NCI-H524 (cell line): ENCODE measurements at regions not wholly inside any gene's neighbourhood (a gene's known extent, or its start where the extent isn't known, plus 50 kb on each side); places are given as distances from the start of the nearest gene placed in this dataset.

Experiments used
- DNase-seq, 2 experiments: peaks; one replicate each; lab custom pipeline; 2025; lab: John Stamatoyannopoulos, UW

DNA sequence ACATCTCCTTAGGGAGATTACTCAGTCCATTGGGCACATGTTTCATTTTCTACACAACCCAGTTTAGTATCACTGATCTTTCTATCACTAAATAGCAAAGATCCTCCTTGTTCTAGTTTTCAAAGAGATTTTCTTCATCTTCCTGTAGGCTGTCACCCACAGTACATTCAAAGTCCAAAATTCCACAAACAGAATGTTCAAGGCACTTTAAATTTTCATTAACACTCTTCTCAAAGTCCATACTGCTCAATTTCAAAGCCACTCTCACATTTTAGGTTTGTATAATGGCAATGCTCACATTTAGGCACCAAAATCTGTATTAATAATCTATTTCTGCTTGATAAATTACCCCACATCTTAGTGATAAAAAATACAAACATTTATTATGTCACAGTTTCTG, 152.8 kb downstream of the FSIP2 start:
- no peak for DNase-seq

GRCh38 chr2:185891804-185892411, 153.3 kb downstream of the FSIP2 start:
- DNase-seq: no peak

DNA sequence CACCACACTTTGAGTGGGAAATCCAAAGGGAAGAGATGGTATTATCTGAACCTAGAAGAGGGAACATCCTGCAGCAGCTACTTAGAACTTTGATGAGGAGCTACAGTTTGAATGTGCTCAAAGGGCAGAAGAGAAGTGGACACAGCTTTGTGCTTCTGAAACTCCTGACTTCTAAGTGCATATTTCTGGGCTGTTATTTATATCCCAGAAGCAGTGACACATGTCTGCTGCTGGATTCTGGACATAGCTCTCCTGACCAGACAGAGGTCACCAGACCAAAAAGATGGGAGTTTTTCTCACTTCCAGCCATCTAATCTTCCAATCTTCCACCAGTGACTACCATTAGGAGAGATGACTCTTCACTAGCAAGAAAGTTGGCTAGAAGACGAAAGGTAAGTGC, 153.9 kb downstream of the FSIP2 start:
- DNase-seq: no peak

DNA sequence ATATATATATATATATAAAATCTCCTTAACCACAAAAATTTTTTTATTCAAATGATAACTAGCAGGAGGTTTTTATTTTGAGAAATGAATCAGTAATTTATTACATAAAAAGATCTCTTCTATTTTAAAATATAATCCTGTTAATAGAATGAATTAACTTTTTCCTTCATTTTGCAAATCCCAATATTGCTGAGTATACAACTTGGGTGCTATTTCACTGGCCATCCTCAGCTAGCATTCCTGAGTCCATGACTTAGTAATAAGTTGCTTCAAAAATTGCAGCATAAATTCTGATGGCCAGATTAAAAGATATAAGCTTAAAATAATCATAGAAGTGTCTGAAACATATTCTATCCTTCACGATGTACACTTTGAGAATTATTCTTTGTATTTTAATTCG, 155.6 kb downstream of the FSIP2 start:
- no peak for DNase-seq

GRCh38 chr2:185895828-185896693, 157.5 kb downstream of the FSIP2 start:
- no peak for DNase-seq

- no peak for DNase-seq
Observed at GRCh38 chr2:185899366-185899765, 160.8 kb downstream of the FSIP2 start.

DNA sequence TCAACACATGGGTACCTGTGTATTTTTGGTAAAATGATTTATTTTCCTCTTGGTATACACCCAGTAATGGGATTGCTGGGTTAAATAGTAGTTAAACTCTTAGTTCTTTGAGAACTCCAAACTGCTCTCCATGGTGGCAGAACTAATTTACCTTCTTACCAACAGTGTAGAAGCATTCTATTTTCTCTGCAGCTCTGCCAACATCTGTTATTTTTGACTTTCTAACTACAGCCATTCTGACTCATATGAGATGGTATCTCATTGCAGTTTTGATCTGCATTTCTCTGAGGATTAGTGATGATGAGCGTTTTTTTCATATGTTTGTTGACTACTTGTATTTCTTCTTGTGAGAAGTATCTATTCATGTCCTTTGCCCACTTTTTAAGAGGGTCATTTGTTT, 180.6 kb downstream of the FSIP2 start:
- no peak for DNase-seq

- no peak for DNase-seq
Observed at GRCh38 chr2:185921048-185921756, 182.6 kb downstream of the FSIP2 start.

- DNase-seq: no peak
Observed at GRCh38 chr2:185934232-185934631, 195.6 kb downstream of the FSIP2 start.

GRCh38 chr2:185939858-185940257, 201.3 kb downstream of the FSIP2 start:
- DNase-seq: no peak

DNA sequence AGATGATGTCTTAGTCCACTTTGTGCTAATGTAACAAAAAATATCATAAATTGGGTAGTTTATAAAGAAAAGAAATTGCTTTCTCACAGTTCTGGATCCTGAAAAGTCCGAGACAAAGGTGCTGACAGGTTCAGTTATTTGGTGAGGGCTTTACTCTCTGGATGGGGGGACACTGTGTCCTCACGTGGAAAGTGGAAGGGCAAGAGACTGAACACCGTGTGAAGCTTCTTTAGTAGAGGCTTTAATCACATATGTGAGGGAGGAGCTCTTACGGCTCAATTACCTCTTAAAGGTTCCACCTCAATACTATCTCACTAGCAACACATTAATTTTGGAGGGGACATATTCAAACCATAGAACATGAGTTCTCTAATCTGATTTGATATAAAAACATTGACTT, 204.3 kb downstream of the FSIP2 start:
- no peak for DNase-seq

- DNase-seq: no peak
Observed at GRCh38 chr2:185947722-185948121, 209.1 kb downstream of the FSIP2 start.

- DNase-seq: no peak
Observed at GRCh38 chr2:185952100-185952499, 213.5 kb downstream of the FSIP2 start.

DNA sequence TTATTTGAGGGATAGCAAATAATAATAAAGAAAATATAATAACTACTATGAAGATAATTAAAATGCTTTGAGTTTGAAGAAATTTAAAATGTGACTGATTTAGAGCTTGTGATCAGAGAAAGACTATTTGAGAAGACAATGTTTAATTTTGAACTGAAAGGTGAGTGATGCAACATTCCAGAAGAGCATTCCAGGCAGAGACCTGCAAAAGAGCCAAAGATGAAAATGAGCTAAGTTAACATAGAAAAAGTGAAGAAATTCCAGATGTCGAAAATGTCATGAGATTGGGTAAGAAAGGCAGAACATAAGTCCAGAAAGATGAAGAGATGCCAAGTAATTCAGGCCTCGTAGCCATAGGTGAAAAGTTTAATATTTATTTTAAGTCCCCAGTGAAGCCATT, 215.8 kb downstream of the FSIP2 start:
- no peak for DNase-seq

- no peak for DNase-seq
Observed at GRCh38 chr2:185955050-185955449, 216.4 kb downstream of the FSIP2 start.

GRCh38 chr2:185967335-185967734, 228.7 kb downstream of the FSIP2 start:
- DNase-seq: no peak

GRCh38 chr2:185970148-185970852, 231.7 kb downstream of the FSIP2 start:
- DNase-seq: no peak

DNA sequence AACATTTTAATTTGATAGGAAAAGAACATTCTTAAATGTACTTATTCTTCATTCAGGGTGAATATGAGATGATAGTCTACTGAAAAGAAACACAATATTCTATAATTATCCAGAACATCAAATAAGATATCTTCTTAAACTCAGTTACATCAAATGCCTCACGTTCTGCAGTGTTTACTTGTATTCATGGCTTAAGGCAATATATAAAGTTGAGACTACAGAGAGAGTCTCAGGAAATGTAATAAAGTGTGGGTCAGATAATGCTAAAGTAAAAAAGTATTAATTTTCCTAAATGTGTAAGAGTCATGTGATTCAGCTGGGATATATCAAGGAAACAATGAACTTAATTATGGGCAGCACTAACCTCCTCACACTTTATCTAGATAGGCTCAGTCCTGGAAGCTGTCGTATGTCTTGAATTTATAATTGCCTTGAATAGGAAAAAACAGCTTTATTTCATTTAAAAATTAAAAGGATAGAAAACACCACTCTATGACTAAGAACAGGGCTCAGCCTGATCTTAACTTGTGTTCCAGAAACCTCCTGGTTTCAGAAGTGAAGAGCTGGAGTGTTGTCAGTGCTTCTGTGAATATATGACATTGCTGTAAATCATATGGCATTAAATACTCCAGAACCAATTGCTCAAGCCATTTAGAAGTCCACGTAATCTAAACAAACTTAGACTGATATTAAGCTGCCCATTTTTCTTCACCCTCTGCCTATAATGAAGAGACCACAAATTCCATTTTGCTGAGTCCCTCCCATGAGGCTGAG, 240.2 kb downstream of the FSIP2 start:
- DNase-seq: no peak

DNA sequence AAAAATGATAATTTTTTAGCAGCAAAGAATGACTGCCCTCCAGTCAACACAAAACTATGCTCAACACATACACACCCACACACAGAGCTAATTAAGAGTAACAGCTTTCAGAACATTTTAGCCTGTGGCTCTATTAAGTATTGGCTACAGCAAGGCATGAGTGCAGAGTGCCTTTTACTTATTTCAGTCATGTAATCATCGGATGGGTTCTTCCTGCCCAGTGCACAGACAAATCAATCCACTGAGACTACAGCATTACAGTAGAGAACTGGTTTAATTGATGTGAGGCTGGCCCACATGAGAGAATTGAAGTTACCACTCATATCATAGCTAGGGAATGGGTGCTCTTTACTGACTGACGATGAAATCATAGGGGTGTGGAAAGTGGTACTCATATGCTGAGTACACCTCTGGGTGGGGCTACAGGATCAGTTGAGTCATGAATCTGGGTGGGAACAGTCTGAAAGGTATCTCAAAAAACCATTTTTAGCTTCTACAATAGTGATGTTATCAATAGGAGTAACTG, 241.0 kb downstream of the FSIP2 start:
- DNase-seq: no peak

- DNase-seq: no peak
Observed at GRCh38 chr2:185980944-185981343, 242.3 kb downstream of the FSIP2 start.

- DNase-seq: no peak
Observed at GRCh38 chr2:185984670-185985069, 246.1 kb downstream of the FSIP2 start.
